Esophagus muscularis mucosa (tissue), 4 donors: ENCODE measurements at regions not wholly inside any gene's neighbourhood (a gene's known extent, or its start where the extent isn't known, plus 50 kb on each side); places are given as distances from the start of the nearest gene placed in this dataset.

Source experiments
- CTCF ChIP-seq, 3 experiments: fragments of 200-600 bp in 2 of 3; fragments of 450-650 bp in 1 of 3; sonication (generic) in 2 of 3; IDR thresholded peaks; one replicate each; pipeline ENCODE4 v1.5.1; 2017 to 2019; ENCODE audit warnings: antibody characterized with exemption in 3 of 3, mild to moderate bottlenecking in 2 of 3, moderate library complexity in 1 of 3
- EP300 ChIP-seq: sonication (generic); formaldehyde crosslinking; IDR thresholded peaks from one replicate; pipeline ENCODE4 v1.6.1; 2017; ENCODE audit warnings: antibody characterized with exemption
- POLR2AphosphoS5 ChIP-seq, 2 donors: sonication (generic); formaldehyde crosslinking; IDR thresholded peaks; one replicate each; pipeline ENCODE4 v1.6.1; 2017; ENCODE audit warnings: antibody characterized with exemption in 2 of 2

- TF ChIP-seq CTCF (IDR thresholded peaks at IDR 0.05) (no peak), EP300 (no peak), POLR2AphosphoS5 (IDR thresholded peaks at IDR 0.05) (no peak)
These were observed 142.1 kb upstream of the VSTM2B start for GRCh38 chr19:29383696-29384095.
